ENCODE measurements at regions not wholly inside any gene's neighbourhood (a gene's known extent, or its start where the extent isn't known, plus 50 kb on each side); places are given as distances from the start of the nearest gene placed in this dataset.

GRCh38 chr15:46450112-46450809 lies 815.4 kb downstream of the SQOR start:
- DNase-seq: no peak

DNA sequence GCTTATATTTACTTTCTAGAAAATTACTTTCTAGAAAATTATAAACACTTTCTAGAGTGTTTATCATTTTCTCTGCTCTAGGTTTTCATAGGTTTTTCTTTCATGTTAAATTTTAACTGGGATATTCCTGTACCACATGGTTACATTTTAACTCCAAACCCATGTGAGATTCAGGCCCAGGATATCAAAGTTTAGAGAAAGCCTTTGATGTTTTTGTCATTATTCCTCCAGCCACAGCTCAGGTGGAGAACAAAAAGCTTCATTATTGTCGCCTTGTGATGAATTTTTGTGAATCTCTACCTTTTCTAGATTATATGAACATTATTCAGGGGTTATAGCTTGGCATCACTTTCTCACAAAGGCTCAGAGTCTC lies 816.0 kb downstream of the SQOR start:
- DNase-seq: no peak

- no peak for DNase-seq
These were observed 817.5 kb downstream of the SQOR start for GRCh38 chr15:46452297-46452820.

GRCh38 chr15:46456456-46456855 lies 821.6 kb downstream of the SQOR start:
- no peak for DNase-seq

DNA sequence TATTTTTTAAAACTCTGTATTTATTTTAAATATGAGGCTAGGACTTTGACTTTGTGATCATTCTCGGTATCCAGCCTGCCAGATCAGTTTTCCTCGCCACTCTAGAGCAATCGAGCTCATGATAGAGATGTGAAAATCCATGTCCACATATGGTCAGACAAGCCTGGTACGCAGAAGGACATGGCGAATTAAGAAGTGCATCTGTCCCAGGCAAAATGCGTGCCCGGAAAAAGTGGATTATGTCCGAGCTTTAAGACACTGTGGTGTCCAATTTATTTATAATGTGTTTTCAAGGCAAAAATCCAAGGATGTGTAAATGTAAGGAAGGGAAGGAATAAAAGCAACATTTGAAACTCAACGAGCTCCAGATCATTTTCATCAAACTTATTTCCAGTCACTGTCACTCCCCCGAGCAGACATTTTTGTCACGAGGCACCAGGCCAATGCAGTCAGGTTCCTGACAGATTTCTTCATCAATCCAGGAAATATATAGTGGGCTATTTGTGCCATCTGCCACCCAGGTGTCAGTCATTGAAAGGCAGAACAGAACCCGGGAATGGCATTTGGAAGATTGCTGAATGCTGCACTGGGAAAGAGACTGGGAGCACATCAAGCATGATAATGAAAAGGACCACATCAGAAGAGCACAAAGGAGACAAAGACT lies 825.7 kb downstream of the SQOR start:
- no peak for DNase-seq

- DNase-seq: no peak
These were observed 826.6 kb downstream of the SQOR start for GRCh38 chr15:46461416-46461815.

DNA sequence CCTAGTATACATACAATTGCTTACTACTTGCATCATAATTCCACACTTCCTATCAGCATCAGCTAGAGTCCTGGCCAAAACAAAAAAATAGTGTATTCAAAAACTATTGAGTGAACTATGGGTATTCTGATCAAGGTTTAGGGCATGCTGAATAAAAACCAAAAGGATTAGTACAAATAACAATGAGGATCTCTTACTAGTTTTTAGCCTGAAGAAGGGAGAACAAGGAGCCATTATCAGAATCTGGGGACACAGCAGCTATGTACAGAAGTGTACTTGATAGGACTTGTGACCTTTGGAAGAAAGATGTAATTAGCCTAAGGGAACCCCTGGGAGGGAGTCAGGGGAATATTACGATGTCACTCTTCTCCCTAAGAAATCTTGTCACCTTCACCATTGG lies 832.2 kb downstream of the SQOR start:
- DNase-seq: no peak

- no peak for DNase-seq
These were observed 836.3 kb downstream of the SQOR start for GRCh38 chr15:46471096-46471495.

DNA sequence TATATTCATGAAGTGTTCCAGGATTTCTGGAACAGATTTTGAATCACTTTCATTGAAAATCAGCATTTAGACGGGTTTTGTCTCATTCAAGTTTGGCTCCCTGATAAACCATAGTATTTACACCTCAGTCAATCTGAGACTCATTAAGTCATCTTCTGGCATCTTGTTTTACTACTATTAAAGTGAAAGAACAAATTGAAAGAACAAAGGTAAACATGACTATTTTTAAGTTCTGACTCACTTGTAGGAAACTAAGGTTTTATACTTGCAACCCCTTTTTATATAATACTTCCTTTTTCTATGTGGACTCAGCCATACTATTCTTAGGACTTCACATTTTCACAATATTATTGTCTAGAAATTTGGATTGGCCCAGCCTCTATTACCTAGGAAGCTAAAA lies 854.4 kb downstream of the SQOR start:
- no peak for DNase-seq

DNA sequence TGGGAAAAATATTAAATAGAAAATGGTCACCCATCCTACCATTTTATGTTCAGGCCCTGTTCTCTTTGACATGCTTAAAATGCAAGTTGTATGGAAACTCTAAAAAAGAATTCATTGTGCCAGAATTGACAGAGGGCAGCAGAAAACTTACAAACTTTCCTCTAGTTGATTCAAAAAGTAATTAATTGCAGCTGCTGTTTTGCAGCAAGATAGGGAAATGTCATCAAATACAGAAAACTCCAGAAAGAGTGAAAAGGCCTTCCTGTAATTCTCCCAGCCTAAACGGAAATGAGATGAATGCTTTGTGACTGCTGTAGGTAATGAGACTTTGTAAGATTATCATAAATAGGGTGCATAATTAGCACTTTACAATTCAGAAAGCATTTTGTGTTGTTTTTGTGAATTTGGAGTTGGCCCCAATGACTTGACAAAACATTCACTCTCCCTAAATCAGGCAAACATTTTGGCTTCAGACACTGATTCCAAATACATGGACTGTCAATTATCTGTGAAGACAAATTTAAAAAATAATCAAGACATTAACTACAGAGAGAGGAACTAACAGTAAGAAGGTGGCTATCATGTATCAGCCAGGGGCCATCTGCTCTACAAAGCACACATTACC lies 861.8 kb downstream of the SQOR start:
- DNase-seq: no peak

GRCh38 chr15:46502667-46503066 lies 867.8 kb downstream of the SQOR start:
- DNase-seq: no peak

- no peak for DNase-seq
These were observed 883.6 kb downstream of the SQOR start for GRCh38 chr15:46518381-46518780.

GRCh38 chr15:46523701-46524100 lies 888.9 kb downstream of the SQOR start:
- no peak for DNase-seq

- no peak for DNase-seq
These were observed 891.3 kb downstream of the SQOR start for GRCh38 chr15:46525984-46526725.

GRCh38 chr15:46526726-46527110 lies 891.9 kb downstream of the SQOR start:
- DNase-seq: no peak

- DNase-seq: no peak
These were observed 908.8 kb downstream of the SQOR start for GRCh38 chr15:46543626-46544025.

DNA sequence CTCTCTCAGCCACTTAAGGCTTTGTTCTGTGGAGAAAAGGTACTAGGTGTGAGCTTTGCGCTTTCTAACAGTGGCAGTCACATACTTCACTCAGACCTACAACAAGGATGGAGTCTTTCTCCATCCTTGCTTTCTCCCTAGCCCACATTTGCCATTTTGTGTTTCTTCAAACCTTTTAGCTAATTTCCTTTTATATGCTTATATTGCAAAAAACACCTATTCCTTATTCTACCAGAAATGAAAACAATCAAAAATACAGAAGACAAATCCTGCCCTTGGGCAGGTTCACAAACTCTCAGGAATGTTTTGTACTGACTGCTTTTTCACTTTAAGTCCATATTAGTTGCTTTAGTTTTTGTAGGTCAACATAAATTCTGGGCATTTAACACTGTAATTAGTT lies 914.2 kb downstream of the SQOR start:
- no peak for DNase-seq

- no peak for DNase-seq
These were observed 917.5 kb downstream of the SQOR start for GRCh38 chr15:46552316-46552715.

- no peak for DNase-seq
These were observed 920.7 kb downstream of the SQOR start for GRCh38 chr15:46555547-46555946.

- no peak for DNase-seq
These were observed 921.2 kb downstream of the SQOR start for GRCh38 chr15:46556010-46556409.

- no peak for DNase-seq
These were observed 921.9 kb downstream of the SQOR start for GRCh38 chr15:46556559-46557379.

GRCh38 chr15:46567968-46568367 lies 933.1 kb downstream of the SQOR start:
- DNase-seq: no peak

- no peak for DNase-seq
These were observed 935.0 kb downstream of the SQOR start for GRCh38 chr15:46569781-46570180.

Data from GDM1 (cell line).